Sciatic nerve (tissue), 2 donors: ENCODE measurements at regions not wholly inside any gene's neighbourhood (a gene's known extent, or its start where the extent isn't known, plus 50 kb on each side); places are given as distances from the start of the nearest gene placed in this dataset.

Experiments
- ATAC-seq: fragments of 200-7000 bp; cut with Tn5 transposase; one replicate; pipeline ENCODE4 v1.9.1; 2020; ENCODE audit warnings: mild to moderate bottlenecking, moderate library complexity
- DNase-seq: peaks from one replicate; pipeline ENCODE4 v3.0.0-alpha.2; 2020; ENCODE audit warnings: low spot score
- intact Hi-C: fragments of 100-400 bp; cut with DNase I; formaldehyde crosslinking; loops from one replicate; pipeline ENCODE4 v1.14.2; 2022
- donor health status: DM: no; HTN: no; CAD: no.
- donor health status: DM: no; HTN: no; CAD: no.

GRCh38 chr10:83037653-83038052 is 1101.7 kb upstream of the GHITM start:
- ATAC-seq, result no peak
- intact Hi-C loops, result no loop called here

GRCh38 chr10:83038631-83039030 is 1100.7 kb upstream of the GHITM start:
- DNase-seq (no peak), ATAC-seq (no peak)
- intact Hi-C loops, result no loop called here

More at GRCh38 chr10:83037653-83038052, 1101.7 kb upstream of the GHITM start:
- DNase-seq, result no peak

GRCh38 chr10:83045731-83046130 is 1093.6 kb upstream of the GHITM start:
- intact Hi-C loops, result no loop called here
- DNase-seq, result no peak
- ATAC-seq, result no peak

- ATAC-seq (no peak), DNase-seq (no peak)
- intact Hi-C loops, result no loop called here
Measured at GRCh38 chr10:83050815-83051214, 1088.5 kb upstream of the GHITM start.

- ATAC-seq (no peak), DNase-seq (no peak)
- intact Hi-C loops, result no loop called here
Measured at GRCh38 chr10:83062871-83063270, 1076.4 kb upstream of the GHITM start.

- DNase-seq, result no peak
- intact Hi-C loops, result no loop called here
- ATAC-seq, result no peak
Measured at GRCh38 chr10:83073472-83073871, 1065.8 kb upstream of the GHITM start.

GRCh38 chr10:83075016-83075814 is 1064.1 kb upstream of the GHITM start:
- ATAC-seq (no peak), DNase-seq (no peak)
- intact Hi-C loops, result no loop called here

GRCh38 chr10:83075815-83076355 is 1063.4 kb upstream of the GHITM start:
- DNase-seq (no peak), ATAC-seq (no peak)
- intact Hi-C loops, result no loop called here

GRCh38 chr10:83076443-83076842 is 1062.9 kb upstream of the GHITM start:
- intact Hi-C loops, result no loop called here
- ATAC-seq (no peak), DNase-seq (no peak)

GRCh38 chr10:83078160-83078559 is 1061.1 kb upstream of the GHITM start:
- DNase-seq (no peak), ATAC-seq (no peak)
- intact Hi-C loops, result no loop called here

GRCh38 chr10:83078645-83079044 is 1060.7 kb upstream of the GHITM start:
- intact Hi-C loops, result no loop called here
- ATAC-seq, result no peak
- DNase-seq, result no peak

GRCh38 chr10:83083831-83084230 is 1055.5 kb upstream of the GHITM start:
- no peak for ATAC-seq
- intact Hi-C loops, result no loop called here
- DNase-seq, result no peak

GRCh38 chr10:83089335-83089734 is 1050.0 kb upstream of the GHITM start:
- ATAC-seq, result no peak
- no peak for DNase-seq
- intact Hi-C loops, result no loop called here

GRCh38 chr10:83104616-83105015 is 1034.7 kb upstream of the GHITM start:
- no peak for ATAC-seq
- intact Hi-C loops, result no loop called here
- DNase-seq, result no peak

- ATAC-seq (no peak), DNase-seq (no peak)
- intact Hi-C loops, result no loop called here
Measured at GRCh38 chr10:83108565-83109333, 1030.6 kb upstream of the GHITM start.

- DNase-seq (no peak), ATAC-seq (no peak)
- intact Hi-C loops, result no loop called here
Measured at GRCh38 chr10:83119346-83119745, 1020.0 kb upstream of the GHITM start.

GRCh38 chr10:83122336-83122735 is 1017.0 kb upstream of the GHITM start:
- ATAC-seq (no peak), DNase-seq (no peak)
- intact Hi-C loops, result no loop called here

- ATAC-seq (no peak), DNase-seq (no peak)
- intact Hi-C loops, result no loop called here
Measured at GRCh38 chr10:83127942-83128575, 1011.2 kb upstream of the GHITM start.

- intact Hi-C loops, result no loop called here
- DNase-seq (no peak), ATAC-seq (no peak)
Measured at GRCh38 chr10:83140811-83141210, 998.5 kb upstream of the GHITM start.

GRCh38 chr10:83142074-83142563 is 997.2 kb upstream of the GHITM start:
- intact Hi-C loops, result no loop called here
- DNase-seq (no peak), ATAC-seq (no peak)
